Left lobe of liver (tissue), 2 donors: ENCODE measurements at regions not wholly inside any gene's neighbourhood (a gene's known extent, or its start where the extent isn't known, plus 50 kb on each side); places are given as distances from the start of the nearest gene placed in this dataset.
"Not testable (repeated sequence)": the region's sequence is repeated elsewhere in the genome, so short reads cannot be mapped to it uniquely, and the experiment has no call there.

Experiments used
- ATAC-seq: fragments of 200-7000 bp; cut with Tn5 transposase; one replicate; pipeline ENCODE4 v1.9.1; 2020; ENCODE audit warnings: mild to moderate bottlenecking, moderate library complexity
- DNase-seq: peaks from one replicate; pipeline ENCODE4 v3.0.0-alpha.2; 2020; ENCODE audit warnings: low spot score
- donor health status: DM: no; HTN: no; CAD: no; lungs with moderate emphysema.
- donor health status: DM: no; HTN: yes; CAD: no.

- no peak for DNase-seq
- no peak for ATAC-seq
Measured at GRCh38 chr14:86217523-86217922, 687.6 kb downstream of the FLRT2 start.

- DNase-seq (no peak), ATAC-seq (no peak)
Measured at GRCh38 chr14:86203843-86204242, 673.9 kb downstream of the FLRT2 start.

- no peak for DNase-seq
- ATAC-seq, result no peak
Measured at GRCh38 chr14:86196471-86196870, 666.5 kb downstream of the FLRT2 start.

- no peak for ATAC-seq
- no peak for DNase-seq
Measured at GRCh38 chr14:86193756-86194155, 663.8 kb downstream of the FLRT2 start.

- ATAC-seq (no peak), DNase-seq (no peak)
Measured at GRCh38 chr14:86179980-86180379, 650.0 kb downstream of the FLRT2 start.

- ATAC-seq (no peak), DNase-seq (no peak)
Measured at GRCh38 chr14:86168371-86168770, 638.4 kb downstream of the FLRT2 start.

- ATAC-seq, result no peak
Measured at GRCh38 chr14:86166541-86166940, 636.6 kb downstream of the FLRT2 start.

GRCh38 chr14:86153480-86153879, 623.5 kb downstream of the FLRT2 start:
- DNase-seq (no peak), ATAC-seq (no peak)

More at GRCh38 chr14:86166541-86166940, 636.6 kb downstream of the FLRT2 start:
- no peak for DNase-seq

- DNase-seq (no peak), ATAC-seq (no peak)
Measured at GRCh38 chr14:86143248-86143647, 613.3 kb downstream of the FLRT2 start.

- no peak for DNase-seq
- no peak for ATAC-seq
Measured at GRCh38 chr14:86141966-86142365, 612.0 kb downstream of the FLRT2 start.

- no peak for DNase-seq
- ATAC-seq, result no peak
Measured at GRCh38 chr14:86129426-86129825, 599.5 kb downstream of the FLRT2 start.

GRCh38 chr14:86124328-86124727, 594.4 kb downstream of the FLRT2 start:
- no peak for ATAC-seq
- DNase-seq, result no peak

GRCh38 chr14:86115972-86116371, 586.0 kb downstream of the FLRT2 start:
- ATAC-seq (no peak), DNase-seq (no peak)

GRCh38 chr14:86110871-86111270, 580.9 kb downstream of the FLRT2 start:
- not testable (repeated sequence) for ATAC-seq, DNase-seq

GRCh38 chr14:86104691-86105265, 574.8 kb downstream of the FLRT2 start:
- DNase-seq, result no peak
- ATAC-seq, result no peak

GRCh38 chr14:86094512-86094911, 564.6 kb downstream of the FLRT2 start:
- ATAC-seq, result no peak

GRCh38 chr14:86091811-86092210, 561.9 kb downstream of the FLRT2 start:
- ATAC-seq, result no peak
- no peak for DNase-seq

More at GRCh38 chr14:86094512-86094911, 564.6 kb downstream of the FLRT2 start:
- DNase-seq, result no peak

GRCh38 chr14:86088156-86088555, 558.2 kb downstream of the FLRT2 start:
- no peak for ATAC-seq

GRCh38 chr14:86087377-86087776, 557.4 kb downstream of the FLRT2 start:
- DNase-seq (no peak), ATAC-seq (no peak)

More at GRCh38 chr14:86088156-86088555, 558.2 kb downstream of the FLRT2 start:
- DNase-seq, result no peak

GRCh38 chr14:86086962-86087361, 557.0 kb downstream of the FLRT2 start:
- no peak for DNase-seq
- ATAC-seq, result no peak

GRCh38 chr14:86084097-86084496, 554.2 kb downstream of the FLRT2 start:
- DNase-seq, result no peak
- no peak for ATAC-seq

GRCh38 chr14:86083616-86084015, 553.7 kb downstream of the FLRT2 start:
- ATAC-seq, result no peak
- DNase-seq, result no peak
